HG03159 (cell line): ENCODE measurements at regions not wholly inside any gene's neighbourhood (a gene's known extent, or its start where the extent isn't known, plus 50 kb on each side); places are given as distances from the start of the nearest gene placed in this dataset.

Source experiments
- ATAC-seq: cut with Tn5 transposase; IDR thresholded peaks from one replicate; pipeline ENCODE4 v1.9.1; 2021; ENCODE audit warnings: mild to moderate bottlenecking, moderate library complexity; ENCODE audit not compliant: unreplicated experiment

- no peak for ATAC-seq
These were observed 274.5 kb downstream of the PRR16 start for GRCh38 chr5:120738568-120738967.

GRCh38 chr5:120740989-120741388, 276.9 kb downstream of the PRR16 start:
- ATAC-seq, result no peak

GRCh38 chr5:120748474-120748873, 284.4 kb downstream of the PRR16 start:
- no peak for ATAC-seq

- ATAC-seq, result no peak
These were observed 285.6 kb downstream of the PRR16 start for GRCh38 chr5:120749737-120750136.

- no peak for ATAC-seq
These were observed 295.5 kb downstream of the PRR16 start for GRCh38 chr5:120759587-120759986.

- ATAC-seq, result no peak
These were observed 297.9 kb downstream of the PRR16 start for GRCh38 chr5:120761986-120762385.

GRCh38 chr5:120765189-120765588, 301.1 kb downstream of the PRR16 start:
- no peak for ATAC-seq

- ATAC-seq, result no peak
These were observed 303.2 kb downstream of the PRR16 start for GRCh38 chr5:120767178-120767820.

- ATAC-seq, result no peak
These were observed 305.3 kb downstream of the PRR16 start for GRCh38 chr5:120769312-120769872.

- ATAC-seq, result no peak
These were observed 307.1 kb downstream of the PRR16 start for GRCh38 chr5:120771202-120771601.

GRCh38 chr5:120778491-120779484, 314.7 kb downstream of the PRR16 start:
- no peak for ATAC-seq

- no peak for ATAC-seq
These were observed 315.6 kb downstream of the PRR16 start for GRCh38 chr5:120779674-120780073.

- ATAC-seq, result no peak
These were observed 324.4 kb downstream of the PRR16 start for GRCh38 chr5:120788481-120788880.

GRCh38 chr5:120789918-120790317, 325.8 kb downstream of the PRR16 start:
- no peak for ATAC-seq

- ATAC-seq, result no peak
These were observed 326.2 kb downstream of the PRR16 start for GRCh38 chr5:120790339-120790738.

- no peak for ATAC-seq
These were observed 328.4 kb downstream of the PRR16 start for GRCh38 chr5:120792477-120792876.

- ATAC-seq, result no peak
These were observed 330.0 kb downstream of the PRR16 start for GRCh38 chr5:120794121-120794520.

GRCh38 chr5:120803282-120803681, 339.2 kb downstream of the PRR16 start:
- no peak for ATAC-seq

- ATAC-seq, result no peak
These were observed 341.0 kb downstream of the PRR16 start for GRCh38 chr5:120805131-120805530.

- ATAC-seq, result no peak
These were observed 342.1 kb downstream of the PRR16 start for GRCh38 chr5:120806202-120806601.

GRCh38 chr5:120808135-120808534, 344.0 kb downstream of the PRR16 start:
- ATAC-seq, result no peak

- ATAC-seq, result no peak
These were observed 344.5 kb downstream of the PRR16 start for GRCh38 chr5:120808606-120809005.
